ENCODE measurements at regions not wholly inside any gene's neighbourhood (a gene's known extent, or its start where the extent isn't known, plus 50 kb on each side); places are given as distances from the start of the nearest gene placed in this dataset.
"Not testable (repeated sequence)": the region's sequence is repeated elsewhere in the genome, so short reads cannot be mapped to it uniquely, and the experiment has no call there.

- Histone ChIP-seq H3K27ac (no peak overlapping the region), H3K4me3 (no peak overlapping the region), H3K27me3 (peaks cover 0 to 32% (median 0%) of the 10 kb centered on the region in 4 donors), H3K4me1 (peaks cover 8 to 35% (median 11%) of the 10 kb centered on the region in 3 donors), H3K9me3 (no peaks in the 10 kb centered on the region), H3K36me3 (no peaks in the 10 kb centered on the region)
- no peak for TF ChIP-seq CTCF (IDR thresholded peaks at IDR 0.05)
- TF ChIP-seq POLR2A (IDR thresholded peaks at IDR 0.05) = no peak
- WGBS, 2 donors = 80 to 81% methylated on average over 10 to 12 of the region's 12 CpGs
- intact Hi-C loops (cut with DNase I) = no loop called here
- DNase-seq = no peak
These were observed 121.0 kb upstream of the SULF2 start for GRCh38 chr20:47906348-47906660.

- H3K36me3 ChIP-seq = no peaks in the 10 kb centered on the region
- no peak for TF ChIP-seq POLR2A (IDR thresholded peaks at IDR 0.05)
- TF ChIP-seq CTCF (IDR thresholded peaks at IDR 0.05) = no peak
- peaks cover 8 to 30% (median 11%) of the 10 kb centered on the region in 3 donors for H3K4me1 ChIP-seq
- no peak overlapping the region for H3K27ac ChIP-seq
- 77 to 81% methylated on average over 5 to 15 of the region's 18 CpGs for WGBS, 2 donors
- no peak overlapping the region for H3K4me3 ChIP-seq
- no peaks in the 10 kb centered on the region for H3K9me3 ChIP-seq
- intact Hi-C loops (cut with DNase I) = no loop called here
- peaks cover 0 to 32% (median 0%) of the 10 kb centered on the region in 4 donors for H3K27me3 ChIP-seq
- no peak for DNase-seq
These were observed 120.5 kb upstream of the SULF2 start for GRCh38 chr20:47905628-47906347.

GRCh38 chr20:47903009-47903408, 117.7 kb upstream of the SULF2 start:
- DNase-seq; H3K27ac ChIP-seq; H3K4me1 ChIP-seq; intact Hi-C loops (cut with DNase I); H3K4me3 ChIP-seq; H3K9me3 ChIP-seq; H3K36me3 ChIP-seq: not testable (repeated sequence)
- 80% methylated on average over 1 of the region's 3 CpGs; no CpG with 5 or more reads in 1 of the 2 donors for WGBS, 2 donors
- peaks cover 0 to 17% (median 0%) of the 10 kb centered on the region in 4 donors for H3K27me3 ChIP-seq

- H3K27me3 ChIP-seq; H3K27ac ChIP-seq; H3K4me1 ChIP-seq; DNase-seq; H3K36me3 ChIP-seq; H3K4me3 ChIP-seq; H3K9me3 ChIP-seq; intact Hi-C loops (cut with DNase I): not testable (repeated sequence)
- WGBS, 2 donors = no CpG with 5 or more reads among the region's 7 CpGs
These were observed 114.0 kb upstream of the SULF2 start for GRCh38 chr20:47899313-47899712.

GRCh38 chr20:47897461-47897860, 112.2 kb upstream of the SULF2 start:
- TF ChIP-seq CTCF (IDR thresholded peaks at IDR 0.05) (no peak), POLR2A (IDR thresholded peaks at IDR 0.05) (no peak)
- intact Hi-C loops (cut with DNase I) = no loop called here

GRCh38 chr20:47892681-47893080, 107.4 kb upstream of the SULF2 start:
- WGBS, 2 donors = 40 to 67% methylated on average over 1 of the region's 9 CpGs
- H3K27ac ChIP-seq = peak overlapping the region in 3 of 4 donors; percentile 34 to 74 (median 55)
- intact Hi-C loops (cut with DNase I); H3K4me1 ChIP-seq; H3K9me3 ChIP-seq; DNase-seq; H3K36me3 ChIP-seq; H3K4me3 ChIP-seq; H3K27me3 ChIP-seq: not testable (repeated sequence)

More at GRCh38 chr20:47897461-47897860, 112.2 kb upstream of the SULF2 start:
- no peaks in the 10 kb centered on the region for H3K36me3 ChIP-seq
- WGBS, 2 donors = 81 to 94% methylated on average over 2 to 10 of the region's 11 CpGs
- H3K27ac ChIP-seq = no peak overlapping the region
- peaks cover 0 to under 1% (median 0%) of the 10 kb centered on the region in 3 donors for H3K4me1 ChIP-seq
- no peaks in the 10 kb centered on the region for H3K9me3 ChIP-seq
- peaks cover 0 to 4% (median 0%) of the 10 kb centered on the region in 4 donors for H3K27me3 ChIP-seq
- no peak for DNase-seq
- no peak overlapping the region for H3K4me3 ChIP-seq

GRCh38 chr20:47890708-47891107, 105.4 kb upstream of the SULF2 start:
- H3K4me1 ChIP-seq; H3K27ac ChIP-seq; H3K36me3 ChIP-seq; H3K27me3 ChIP-seq; H3K4me3 ChIP-seq; H3K9me3 ChIP-seq; intact Hi-C loops (cut with DNase I); DNase-seq: not testable (repeated sequence)
- WGBS, 2 donors = 92 to 100% methylated on average over 2 of the region's 5 CpGs

- H3K4me3 ChIP-seq; H3K4me1 ChIP-seq; H3K36me3 ChIP-seq; DNase-seq; H3K27ac ChIP-seq; intact Hi-C loops (cut with DNase I); H3K27me3 ChIP-seq; H3K9me3 ChIP-seq: not testable (repeated sequence)
- WGBS, 2 donors = 82% methylated on average over 7 of the region's 12 CpGs; no CpG with 5 or more reads in 1 of the 2 donors
These were observed 104.5 kb upstream of the SULF2 start for GRCh38 chr20:47889751-47890150.

Data from esophagus squamous epithelium (tissue), 5 donors.